ENCODE measurements at regions not wholly inside any gene's neighbourhood (a gene's known extent, or its start where the extent isn't known, plus 50 kb on each side); places are given as distances from the start of the nearest gene placed in this dataset.

DNA sequence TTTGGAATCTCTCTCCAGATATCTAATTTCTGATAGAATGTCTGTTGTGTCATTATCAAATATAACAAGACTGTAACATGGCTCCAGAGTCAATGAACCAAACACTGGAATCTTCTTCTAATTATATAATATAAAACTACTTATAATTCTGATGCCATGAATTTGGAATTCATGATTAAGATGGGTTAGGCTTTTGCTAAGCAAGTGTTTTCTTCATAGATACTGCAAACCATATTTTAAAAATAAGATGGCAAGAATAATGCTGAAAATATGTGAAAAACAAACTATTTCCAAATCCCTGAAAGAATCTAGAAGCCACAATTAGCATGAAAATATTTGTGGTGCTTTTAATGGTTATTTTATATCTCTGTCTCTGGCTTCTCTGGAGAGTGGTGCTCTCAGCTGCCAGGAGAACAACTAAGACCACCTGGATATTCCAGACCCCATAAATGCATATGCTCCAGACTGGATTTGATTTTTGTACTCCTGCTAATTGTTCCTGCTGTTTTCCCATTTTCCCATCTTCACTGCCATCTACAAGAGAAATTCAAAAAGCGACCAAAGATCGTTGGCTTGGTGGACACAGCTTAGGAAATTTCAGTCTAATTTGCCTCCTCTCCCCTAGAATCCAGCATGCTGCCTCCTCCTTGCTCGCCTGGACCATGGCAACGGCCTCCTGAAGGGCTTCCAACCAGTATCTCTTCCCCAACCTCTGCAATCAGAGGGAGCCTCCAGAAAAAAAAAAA is 418.9 kb downstream of the SETD4 start:
- TF ChIP-seq, protein P1, sequence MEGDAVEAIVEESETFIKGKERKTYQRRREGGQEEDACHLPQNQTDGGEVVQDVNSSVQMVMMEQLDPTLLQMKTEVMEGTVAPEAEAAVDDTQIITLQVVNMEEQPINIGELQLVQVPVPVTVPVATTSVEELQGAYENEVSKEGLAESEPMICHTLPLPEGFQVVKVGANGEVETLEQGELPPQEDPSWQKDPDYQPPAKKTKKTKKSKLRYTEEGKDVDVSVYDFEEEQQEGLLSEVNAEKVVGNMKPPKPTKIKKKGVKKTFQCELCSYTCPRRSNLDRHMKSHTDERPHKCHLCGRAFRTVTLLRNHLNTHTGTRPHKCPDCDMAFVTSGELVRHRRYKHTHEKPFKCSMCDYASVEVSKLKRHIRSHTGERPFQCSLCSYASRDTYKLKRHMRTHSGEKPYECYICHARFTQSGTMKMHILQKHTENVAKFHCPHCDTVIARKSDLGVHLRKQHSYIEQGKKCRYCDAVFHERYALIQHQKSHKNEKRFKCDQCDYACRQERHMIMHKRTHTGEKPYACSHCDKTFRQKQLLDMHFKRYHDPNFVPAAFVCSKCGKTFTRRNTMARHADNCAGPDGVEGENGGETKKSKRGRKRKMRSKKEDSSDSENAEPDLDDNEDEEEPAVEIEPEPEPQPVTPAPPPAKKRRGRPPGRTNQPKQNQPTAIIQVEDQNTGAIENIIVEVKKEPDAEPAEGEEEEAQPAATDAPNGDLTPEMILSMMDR (IDR thresholded peaks at IDR 0.05), result no peak
- TF ChIP-seq NFE2L2 (conservative IDR thresholded peaks at IDR 0.05; ENCODE audit: low read length) (no peak), BHLHE40 (IDR thresholded peaks at IDR 0.05; ENCODE audit: low read depth, low read length) (no peak), RFX5 (IDR thresholded peaks at IDR 0.05) (no peak), KDM1A (IDR thresholded peaks at IDR 0.05; ENCODE audit: low read depth) (no peak)

All from A549 (cell line).